GM23248 (cell line): ENCODE measurements at regions not wholly inside any gene's neighbourhood (a gene's known extent, or its start where the extent isn't known, plus 50 kb on each side); places are given as distances from the start of the nearest gene placed in this dataset.

Source experiments
- EZH2 ChIP-seq: fragments of 200-600 bp; sonication (generic); IDR thresholded peaks from 2 replicates; pipeline ENCODE4 v1.6.1; 2018; ENCODE audit warnings: antibody characterized with exemption, mild to moderate bottlenecking; ENCODE audit not compliant: insufficient read depth, poor library complexity, severe bottlenecking
- EZH2phosphoT487 ChIP-seq: fragments of 200-600 bp; sonication (generic); IDR thresholded peaks from 2 replicates; pipeline ENCODE4 v1.6.1; 2018; ENCODE audit warnings: antibody characterized with exemption, moderate library complexity, mild to moderate bottlenecking, low read depth; ENCODE audit not compliant: insufficient read depth

DNA sequence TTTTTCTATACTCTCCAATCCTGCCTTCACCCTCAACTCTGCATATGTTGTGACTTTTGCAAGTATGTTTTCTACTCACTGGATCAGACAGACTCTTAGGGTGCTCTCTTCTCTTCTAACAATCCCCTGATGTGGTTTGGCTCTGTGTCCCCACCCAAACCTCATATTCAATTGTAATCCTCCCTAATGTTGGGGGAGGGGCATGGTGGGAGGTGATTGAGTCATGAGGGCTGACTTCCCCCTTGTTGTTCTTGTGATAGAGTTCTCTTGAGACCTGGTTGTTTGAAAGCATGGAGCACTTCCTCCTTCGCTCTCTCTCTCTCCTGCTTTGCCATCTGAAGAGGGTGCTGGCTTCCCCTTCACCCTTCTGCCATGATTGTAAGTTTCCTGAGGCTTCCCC is 148.9 kb upstream of the IGSF21 start:
- TF ChIP-seq EZH2phosphoT487 (no peak), EZH2 (no peak)
